ENCODE measurements at regions not wholly inside any gene's neighbourhood (a gene's known extent, or its start where the extent isn't known, plus 50 kb on each side); places are given as distances from the start of the nearest gene placed in this dataset.

DNA sequence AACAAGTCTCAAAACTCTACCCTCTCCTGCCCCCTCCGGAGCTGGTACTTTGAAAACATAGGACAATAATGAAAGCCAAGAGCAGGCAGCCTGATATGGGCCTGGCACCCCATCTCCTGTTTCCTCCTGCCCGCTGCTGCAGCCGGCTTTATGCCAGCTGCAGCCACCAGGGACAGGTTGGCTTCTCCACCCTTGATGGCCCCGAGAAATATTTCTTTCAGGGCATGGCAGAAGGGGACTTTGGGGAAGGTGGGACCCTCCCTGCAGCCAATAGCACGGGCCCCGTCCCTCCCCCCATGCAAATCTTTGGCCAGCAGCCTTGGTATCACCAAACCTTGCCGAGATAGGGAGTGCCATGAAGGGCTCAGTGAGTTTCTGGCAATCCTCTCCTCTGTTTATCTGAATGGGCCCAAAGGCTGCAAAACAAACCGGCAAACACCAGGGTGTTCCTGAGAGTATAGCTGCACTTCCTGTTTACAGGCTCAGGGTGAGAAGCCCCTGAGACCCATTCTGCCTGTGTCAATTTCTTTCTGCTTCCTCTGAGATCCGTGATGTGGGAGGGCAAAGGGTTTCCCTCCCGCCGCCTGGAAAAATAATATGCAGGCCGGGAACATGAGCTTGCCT lies 73.4 kb upstream of the BOD1 start:
- H2AK9ac ChIP-seq (replicated peaks; ENCODE audit: low read depth, low read length, poor library complexity) = no peak overlapping the region
- no peak overlapping the region for H3K56ac ChIP-seq (ENCODE audit: extremely low read depth, insufficient read depth, low read length)
- no peak overlapping the region for H3K9ac ChIP-seq (ENCODE audit: low read depth, low read length)
- no peak overlapping the region for H4K8ac ChIP-seq (ENCODE audit: low read depth in 2 of 2, low read length in 2 of 2)
- no peak overlapping the region for H3K27ac ChIP-seq (ENCODE audit: insufficient read depth, low read length)
- H2AK5ac ChIP-seq (ENCODE audit: low read depth, low read length) = no peak overlapping the region
- no peak overlapping the region for H4K5ac ChIP-seq (ENCODE audit: low read depth, low read length)
- 40% methylated on average over 1 of the region's 12 CpGs; no CpG with 5 or more reads in 1 of the 2 experiments for WGBS, 2 experiments (ENCODE audit: extremely low coverage in 2 of 2, insufficient read length in 1 of 2)
- H3K4ac ChIP-seq (ENCODE audit: low read depth, low read length) = no peak overlapping the region
- H3K18ac ChIP-seq (ENCODE audit: low read depth, low read length) = no peak overlapping the region
- H2BK15ac ChIP-seq (ENCODE audit: low read depth, low read length) = no peak overlapping the region
- H4K20me1 ChIP-seq (ENCODE audit: insufficient read depth, low read length) = no peaks in the 10 kb centered on the region
- TF ChIP-seq MAFK (IDR thresholded peaks at IDR 0.05; ENCODE audit: low read depth, low read length) (no peak), SMC3 (IDR thresholded peaks at IDR 0.05; ENCODE audit: low read depth, low read length) (no peak), MAZ (IDR thresholded peaks at IDR 0.05; ENCODE audit: borderline replicate concordance, low read depth, low read length) (no peak), FOS (IDR thresholded peaks at IDR 0.05; ENCODE audit: low read depth, low read length) (no peak), RCOR1 (IDR thresholded peaks at IDR 0.05; ENCODE audit: insufficient replicate concordance, low read length) (no peak), POLR2A (IDR thresholded peaks at IDR 0.05; ENCODE audit: low read depth, low read length) (no peak), NFE2L2 (IDR thresholded peaks at IDR 0.05; ENCODE audit: low read depth, low read length) (no peak), MXI1 (IDR thresholded peaks at IDR 0.05; ENCODE audit: borderline replicate concordance, low read depth, low read length) (no peak), RFX5 (IDR thresholded peaks at IDR 0.05; ENCODE audit: low read depth, low read length) (no peak), CEBPB (IDR thresholded peaks at IDR 0.05; ENCODE audit: low read depth, low read length) (no peak), BHLHE40 (IDR thresholded peaks at IDR 0.05; ENCODE audit: low read depth, low read length) (no peak), CHD1 (IDR thresholded peaks at IDR 0.05; ENCODE audit: low read depth, low read length) (no peak), RAD21 (IDR thresholded peaks at IDR 0.05; ENCODE audit: low read length) (no peak)
- TF ChIP-seq, protein P1, sequence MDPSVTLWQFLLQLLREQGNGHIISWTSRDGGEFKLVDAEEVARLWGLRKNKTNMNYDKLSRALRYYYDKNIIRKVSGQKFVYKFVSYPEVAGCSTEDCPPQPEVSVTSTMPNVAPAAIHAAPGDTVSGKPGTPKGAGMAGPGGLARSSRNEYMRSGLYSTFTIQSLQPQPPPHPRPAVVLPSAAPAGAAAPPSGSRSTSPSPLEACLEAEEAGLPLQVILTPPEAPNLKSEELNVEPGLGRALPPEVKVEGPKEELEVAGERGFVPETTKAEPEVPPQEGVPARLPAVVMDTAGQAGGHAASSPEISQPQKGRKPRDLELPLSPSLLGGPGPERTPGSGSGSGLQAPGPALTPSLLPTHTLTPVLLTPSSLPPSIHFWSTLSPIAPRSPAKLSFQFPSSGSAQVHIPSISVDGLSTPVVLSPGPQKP (IDR thresholded peaks at IDR 0.05; ENCODE audit: borderline replicate concordance, low read depth, low read length) = no peak
- TF ChIP-seq, protein P2, sequence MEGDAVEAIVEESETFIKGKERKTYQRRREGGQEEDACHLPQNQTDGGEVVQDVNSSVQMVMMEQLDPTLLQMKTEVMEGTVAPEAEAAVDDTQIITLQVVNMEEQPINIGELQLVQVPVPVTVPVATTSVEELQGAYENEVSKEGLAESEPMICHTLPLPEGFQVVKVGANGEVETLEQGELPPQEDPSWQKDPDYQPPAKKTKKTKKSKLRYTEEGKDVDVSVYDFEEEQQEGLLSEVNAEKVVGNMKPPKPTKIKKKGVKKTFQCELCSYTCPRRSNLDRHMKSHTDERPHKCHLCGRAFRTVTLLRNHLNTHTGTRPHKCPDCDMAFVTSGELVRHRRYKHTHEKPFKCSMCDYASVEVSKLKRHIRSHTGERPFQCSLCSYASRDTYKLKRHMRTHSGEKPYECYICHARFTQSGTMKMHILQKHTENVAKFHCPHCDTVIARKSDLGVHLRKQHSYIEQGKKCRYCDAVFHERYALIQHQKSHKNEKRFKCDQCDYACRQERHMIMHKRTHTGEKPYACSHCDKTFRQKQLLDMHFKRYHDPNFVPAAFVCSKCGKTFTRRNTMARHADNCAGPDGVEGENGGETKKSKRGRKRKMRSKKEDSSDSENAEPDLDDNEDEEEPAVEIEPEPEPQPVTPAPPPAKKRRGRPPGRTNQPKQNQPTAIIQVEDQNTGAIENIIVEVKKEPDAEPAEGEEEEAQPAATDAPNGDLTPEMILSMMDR (conservative IDR thresholded peaks at IDR 0.05; ENCODE audit: low read depth, low read length) = no peak
- TF ChIP-seq, protein P3, sequence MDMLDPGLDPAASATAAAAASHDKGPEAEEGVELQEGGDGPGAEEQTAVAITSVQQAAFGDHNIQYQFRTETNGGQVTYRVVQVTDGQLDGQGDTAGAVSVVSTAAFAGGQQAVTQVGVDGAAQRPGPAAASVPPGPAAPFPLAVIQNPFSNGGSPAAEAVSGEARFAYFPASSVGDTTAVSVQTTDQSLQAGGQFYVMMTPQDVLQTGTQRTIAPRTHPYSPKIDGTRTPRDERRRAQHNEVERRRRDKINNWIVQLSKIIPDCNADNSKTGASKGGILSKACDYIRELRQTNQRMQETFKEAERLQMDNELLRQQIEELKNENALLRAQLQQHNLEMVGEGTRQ (IDR thresholded peaks at IDR 0.05; ENCODE audit: low read depth, low read length) = no peak
- no peak overlapping the region for H3K4me2 ChIP-seq (ENCODE audit: low read depth, low read length)
- H2BK5ac ChIP-seq (ENCODE audit: low read depth, low read length, poor library complexity, severe bottlenecking) = no peak overlapping the region
- no peaks in the 10 kb centered on the region for H3K9me3 ChIP-seq (ENCODE audit: control insufficient read depth, insufficient read depth, low read length)
- ChIA-PET CTCF (no interaction called here), POLR2A (ENCODE audit: unreplicated experiment) (no interaction called here)
- no peak overlapping the region for H3K23ac ChIP-seq (ENCODE audit: low read depth, low read length)
- in situ Hi-C loops (cut with MboI; ENCODE audit: low sequenced_read_pairs) = no loop called here
- H3K9me1 ChIP-seq (ENCODE audit: insufficient read depth, low read length) = no peaks in the 10 kb centered on the region
- no peak for DNase-seq
- H3K27me3 ChIP-seq (ENCODE audit: control insufficient read depth, insufficient read depth, low read length) = no peaks in the 10 kb centered on the region; the same call in 1 of the 2 replicates
- no peaks in the 10 kb centered on the region for H3K4me1 ChIP-seq (ENCODE audit: control insufficient read depth, insufficient read depth, low read length)
- no peak overlapping the region for H4K91ac ChIP-seq (ENCODE audit: insufficient read depth, low read depth, low read length)
- dilution Hi-C loops (cut with HindIII; ENCODE audit: low sequenced_read_pairs, unreplicated experiment) = no loop called here
- no peaks in the 10 kb centered on the region for H3K36me3 ChIP-seq (ENCODE audit: control insufficient read depth, insufficient read depth, low read length)
- ATAC-seq (ENCODE audit: low read depth) = no peak
- H3K14ac ChIP-seq (replicated peaks; ENCODE audit: low read depth, low read length) = no peak overlapping the region
- intact Hi-C loops (cut with micrococcal nuclease) = no loop called here
- no peaks in the 10 kb centered on the region for H3K79me1 ChIP-seq (ENCODE audit: low read depth in 1 of 2, low read length in 2 of 2)
- BruUV-seq (replicated peaks) = no TSS peak
- H2BK120ac ChIP-seq (ENCODE audit: low read depth, low read length) = no peak overlapping the region
- H2AFZ ChIP-seq (replicated peaks; ENCODE audit: low read length, poor library complexity) = no peak overlapping the region
- no peak overlapping the region for H2BK20ac ChIP-seq (ENCODE audit: low read depth, low read length)
- H3K4me3 ChIP-seq (ENCODE audit: insufficient read depth, low read depth, low read length) = no peak overlapping the region
